ENCODE measurements at regions not wholly inside any gene's neighbourhood (a gene's known extent, or its start where the extent isn't known, plus 50 kb on each side); places are given as distances from the start of the nearest gene placed in this dataset.
A peak's percentile ranks its signal among the peaks of the same experiment; 100 is the strongest.

- no peak for DNase-seq (ENCODE audit: low read depth)
- no peak for TF ChIP-seq CTCF (conservative IDR thresholded peaks at IDR 0.05; ENCODE audit: control insufficient read depth, insufficient read depth, low read depth, low read length)
- H3K4me3 ChIP-seq (ENCODE audit: control insufficient read depth, low read depth, low read length): no peak overlapping the region
These were observed 79.6 kb upstream of the SCIN start for GRCh38 chr7:12490940-12491339.

- DNase-seq (ENCODE audit: low read depth): no peak
- H3K4me3 ChIP-seq (ENCODE audit: control insufficient read depth, low read depth, low read length): no peak overlapping the region
- TF ChIP-seq CTCF (conservative IDR thresholded peaks at IDR 0.05; ENCODE audit: control insufficient read depth, insufficient read depth, low read depth, low read length): no peak
These were observed 79.0 kb upstream of the SCIN start for GRCh38 chr7:12491526-12491925.

- no peak overlapping the region for H3K4me3 ChIP-seq (ENCODE audit: control insufficient read depth, low read depth, low read length)
- TF ChIP-seq CTCF (conservative IDR thresholded peaks at IDR 0.05; ENCODE audit: control insufficient read depth, insufficient read depth, low read depth, low read length): no peak
- DNase-seq (ENCODE audit: low read depth): peak; percentile 56
These were observed 77.1 kb upstream of the SCIN start for GRCh38 chr7:12493407-12493806.

- no peak for DNase-seq (ENCODE audit: low read depth)
- no peak for TF ChIP-seq CTCF (conservative IDR thresholded peaks at IDR 0.05; ENCODE audit: control insufficient read depth, insufficient read depth, low read depth, low read length)
These were observed 76.4 kb upstream of the SCIN start for GRCh38 chr7:12493863-12494686.

GRCh38 chr7:12494687-12495024 lies 75.9 kb upstream of the SCIN start:
- TF ChIP-seq CTCF (conservative IDR thresholded peaks at IDR 0.05; ENCODE audit: control insufficient read depth, insufficient read depth, low read depth, low read length): peak; percentile 17
- no peak overlapping the region for H3K4me3 ChIP-seq (ENCODE audit: control insufficient read depth, low read depth, low read length)
- DNase-seq (ENCODE audit: low read depth): no peak

More at GRCh38 chr7:12493863-12494686, 76.4 kb upstream of the SCIN start:
- H3K4me3 ChIP-seq (ENCODE audit: control insufficient read depth, low read depth, low read length): no peak overlapping the region

GRCh38 chr7:12496901-12497674 lies 73.4 kb upstream of the SCIN start:
- DNase-seq (ENCODE audit: low read depth): peak; percentile 64
- peak; percentile 25 for TF ChIP-seq CTCF (conservative IDR thresholded peaks at IDR 0.05; ENCODE audit: control insufficient read depth, insufficient read depth, low read depth, low read length)
- peak overlapping the region; percentile 31 for H3K4me3 ChIP-seq (ENCODE audit: control insufficient read depth, low read depth, low read length)

Measured in fibroblast of mammary gland (primary cell).